ENCODE measurements at regions not wholly inside any gene's neighbourhood (a gene's known extent, or its start where the extent isn't known, plus 50 kb on each side); places are given as distances from the start of the nearest gene placed in this dataset.

DNA sequence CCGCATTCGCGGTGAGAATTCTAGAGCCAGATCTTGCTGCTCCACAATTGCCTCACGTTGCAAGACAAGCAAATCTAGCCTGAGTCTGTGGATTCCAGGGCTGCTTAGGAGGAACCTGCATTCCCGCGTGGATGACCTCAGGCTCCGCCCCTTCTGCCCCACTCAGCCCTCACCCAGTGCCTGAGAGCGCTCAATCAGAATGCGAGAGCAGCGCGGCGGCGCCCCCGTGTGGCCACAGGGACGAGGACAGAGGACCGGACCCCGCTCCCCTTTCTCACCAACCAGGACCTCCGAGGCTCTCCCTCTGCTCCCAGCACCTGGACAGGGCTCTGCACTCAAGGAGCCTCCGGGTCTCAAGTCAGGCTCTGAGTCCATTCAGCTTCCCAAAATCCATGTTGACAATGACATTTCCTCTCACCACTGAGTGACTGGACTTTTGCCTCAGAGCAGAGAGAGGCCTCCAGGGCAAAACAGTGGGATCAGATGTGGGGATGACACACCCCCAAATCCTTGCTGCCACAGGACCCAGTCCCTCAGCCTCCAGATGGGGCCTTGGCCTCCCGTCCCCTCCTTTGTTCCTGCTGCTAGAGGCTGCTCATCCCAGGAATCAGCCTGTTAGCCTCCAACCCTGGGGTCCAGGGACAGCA is 52.0 kb downstream of the RPP21 start:
- FAIRE-seq, result no peak
- CTCF ChIA-PET, result interaction anchor here (0.6 to 2.2 kb wide), 12 partner anchors 10 to 294 kb away, joined by 3 to 10 read pairs (median 4); no protein-coding TSS in a partner anchor
- H3K4me3 ChIP-seq, result no peak overlapping the region
- POLR2A ChIA-PET, result no interaction called here
- no peak overlapping the region for H3K27ac ChIP-seq
- WGBS (ENCODE audit: missing lambda C conversion rate), result 15% methylated on average over 20 of the region's 20 CpGs
- H3K4me2 ChIP-seq, result peak overlapping the region; percentile 42
- H3K9me3 ChIP-seq, result no peaks in the 10 kb centered on the region
- peak; percentile 96 to 100 for ATAC-seq
- H3K4me1 ChIP-seq, result no peaks in the 10 kb centered on the region
- TF ChIP-seq FOSL2 (IDR thresholded peaks at IDR 0.05) (no peak), FOSL2 (CRISPR knock-in tag; IDR thresholded peaks at IDR 0.05) (no peak), HDAC2 (IDR thresholded peaks at IDR 0.05) (no peak), CHD2 (IDR thresholded peaks at IDR 0.05; ENCODE audit: low read length, partially characterized antibody) (no peak), FOSB (CRISPR knock-in tag; IDR thresholded peaks at IDR 0.05) (no peak), SMC3 (IDR thresholded peaks at IDR 0.05) (peak; percentile 71), HOXB13 (CRISPR knock-in tag; IDR thresholded peaks at IDR 0.05; ENCODE audit: low read depth) (no peak), CEBPB (IDR thresholded peaks at IDR 0.05) (no peak), CBX8 (IDR thresholded peaks at IDR 0.05) (no peak), SREBF2 (IDR thresholded peaks at IDR 0.05) (no peak), RAD21 (conservative IDR thresholded peaks at IDR 0.05 in 1 of 2, IDR thresholded peaks at IDR 0.05 in 1 of 2) (peak; percentile 66 to 71), RNF2 (IDR thresholded peaks at IDR 0.05; ENCODE audit: borderline replicate concordance, low read depth) (no peak), EHMT2 (IDR thresholded peaks at IDR 0.05; ENCODE audit: low read depth) (no peak), KDM1A (IDR thresholded peaks at IDR 0.05; ENCODE audit: low read depth) (no peak), EP300 (IDR thresholded peaks at IDR 0.05) (no peak), RFX5 (IDR thresholded peaks at IDR 0.05) (no peak), TP53 (CRISPR knock-in tag; IDR thresholded peaks at IDR 0.05) (no peak), ZNF302 (CRISPR knock-in tag; IDR thresholded peaks at IDR 0.05) (no peak), CHD4 (IDR thresholded peaks at IDR 0.05; ENCODE audit: borderline replicate concordance) (no peak)
- TF ChIP-seq, protein P1, sequence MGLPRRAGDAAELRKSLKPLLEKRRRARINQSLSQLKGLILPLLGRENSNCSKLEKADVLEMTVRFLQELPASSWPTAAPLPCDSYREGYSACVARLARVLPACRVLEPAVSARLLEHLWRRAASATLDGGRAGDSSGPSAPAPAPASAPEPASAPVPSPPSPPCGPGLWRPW (IDR thresholded peaks at IDR 0.05), result no peak
- TF ChIP-seq, protein P2, sequence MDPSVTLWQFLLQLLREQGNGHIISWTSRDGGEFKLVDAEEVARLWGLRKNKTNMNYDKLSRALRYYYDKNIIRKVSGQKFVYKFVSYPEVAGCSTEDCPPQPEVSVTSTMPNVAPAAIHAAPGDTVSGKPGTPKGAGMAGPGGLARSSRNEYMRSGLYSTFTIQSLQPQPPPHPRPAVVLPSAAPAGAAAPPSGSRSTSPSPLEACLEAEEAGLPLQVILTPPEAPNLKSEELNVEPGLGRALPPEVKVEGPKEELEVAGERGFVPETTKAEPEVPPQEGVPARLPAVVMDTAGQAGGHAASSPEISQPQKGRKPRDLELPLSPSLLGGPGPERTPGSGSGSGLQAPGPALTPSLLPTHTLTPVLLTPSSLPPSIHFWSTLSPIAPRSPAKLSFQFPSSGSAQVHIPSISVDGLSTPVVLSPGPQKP (IDR thresholded peaks at IDR 0.05; ENCODE audit: low read depth, low read length), result no peak
- TF ChIP-seq, protein P3, sequence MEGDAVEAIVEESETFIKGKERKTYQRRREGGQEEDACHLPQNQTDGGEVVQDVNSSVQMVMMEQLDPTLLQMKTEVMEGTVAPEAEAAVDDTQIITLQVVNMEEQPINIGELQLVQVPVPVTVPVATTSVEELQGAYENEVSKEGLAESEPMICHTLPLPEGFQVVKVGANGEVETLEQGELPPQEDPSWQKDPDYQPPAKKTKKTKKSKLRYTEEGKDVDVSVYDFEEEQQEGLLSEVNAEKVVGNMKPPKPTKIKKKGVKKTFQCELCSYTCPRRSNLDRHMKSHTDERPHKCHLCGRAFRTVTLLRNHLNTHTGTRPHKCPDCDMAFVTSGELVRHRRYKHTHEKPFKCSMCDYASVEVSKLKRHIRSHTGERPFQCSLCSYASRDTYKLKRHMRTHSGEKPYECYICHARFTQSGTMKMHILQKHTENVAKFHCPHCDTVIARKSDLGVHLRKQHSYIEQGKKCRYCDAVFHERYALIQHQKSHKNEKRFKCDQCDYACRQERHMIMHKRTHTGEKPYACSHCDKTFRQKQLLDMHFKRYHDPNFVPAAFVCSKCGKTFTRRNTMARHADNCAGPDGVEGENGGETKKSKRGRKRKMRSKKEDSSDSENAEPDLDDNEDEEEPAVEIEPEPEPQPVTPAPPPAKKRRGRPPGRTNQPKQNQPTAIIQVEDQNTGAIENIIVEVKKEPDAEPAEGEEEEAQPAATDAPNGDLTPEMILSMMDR (IDR thresholded peaks at IDR 0.05), result peak; percentile 59
- TF ChIP-seq, protein P4, sequence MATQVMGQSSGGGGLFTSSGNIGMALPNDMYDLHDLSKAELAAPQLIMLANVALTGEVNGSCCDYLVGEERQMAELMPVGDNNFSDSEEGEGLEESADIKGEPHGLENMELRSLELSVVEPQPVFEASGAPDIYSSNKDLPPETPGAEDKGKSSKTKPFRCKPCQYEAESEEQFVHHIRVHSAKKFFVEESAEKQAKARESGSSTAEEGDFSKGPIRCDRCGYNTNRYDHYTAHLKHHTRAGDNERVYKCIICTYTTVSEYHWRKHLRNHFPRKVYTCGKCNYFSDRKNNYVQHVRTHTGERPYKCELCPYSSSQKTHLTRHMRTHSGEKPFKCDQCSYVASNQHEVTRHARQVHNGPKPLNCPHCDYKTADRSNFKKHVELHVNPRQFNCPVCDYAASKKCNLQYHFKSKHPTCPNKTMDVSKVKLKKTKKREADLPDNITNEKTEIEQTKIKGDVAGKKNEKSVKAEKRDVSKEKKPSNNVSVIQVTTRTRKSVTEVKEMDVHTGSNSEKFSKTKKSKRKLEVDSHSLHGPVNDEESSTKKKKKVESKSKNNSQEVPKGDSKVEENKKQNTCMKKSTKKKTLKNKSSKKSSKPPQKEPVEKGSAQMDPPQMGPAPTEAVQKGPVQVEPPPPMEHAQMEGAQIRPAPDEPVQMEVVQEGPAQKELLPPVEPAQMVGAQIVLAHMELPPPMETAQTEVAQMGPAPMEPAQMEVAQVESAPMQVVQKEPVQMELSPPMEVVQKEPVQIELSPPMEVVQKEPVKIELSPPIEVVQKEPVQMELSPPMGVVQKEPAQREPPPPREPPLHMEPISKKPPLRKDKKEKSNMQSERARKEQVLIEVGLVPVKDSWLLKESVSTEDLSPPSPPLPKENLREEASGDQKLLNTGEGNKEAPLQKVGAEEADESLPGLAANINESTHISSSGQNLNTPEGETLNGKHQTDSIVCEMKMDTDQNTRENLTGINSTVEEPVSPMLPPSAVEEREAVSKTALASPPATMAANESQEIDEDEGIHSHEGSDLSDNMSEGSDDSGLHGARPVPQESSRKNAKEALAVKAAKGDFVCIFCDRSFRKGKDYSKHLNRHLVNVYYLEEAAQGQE (IDR thresholded peaks at IDR 0.05), result no peak; the same call in 1 of the 2 replicates
- peak; percentile 57 to 80 for DNase-seq (ENCODE audit: low read depth in 1 of 2, low spot score in 1 of 2)
